Cerebellar nuclear complex (tissue), 1 donor: ENCODE measurements at regions not wholly inside any gene's neighbourhood (a gene's known extent, or its start where the extent isn't known, plus 50 kb on each side); places are given as distances from the start of the nearest gene placed in this dataset.
"Not testable (repeated sequence)": the region's sequence is repeated elsewhere in the genome, so short reads cannot be mapped to it uniquely, and the experiment has no call there.

Experiments used
- DNase-seq, 2 experiments: peaks; one replicate each; lab custom pipeline; 2025; lab: John Stamatoyannopoulos, UW

DNA sequence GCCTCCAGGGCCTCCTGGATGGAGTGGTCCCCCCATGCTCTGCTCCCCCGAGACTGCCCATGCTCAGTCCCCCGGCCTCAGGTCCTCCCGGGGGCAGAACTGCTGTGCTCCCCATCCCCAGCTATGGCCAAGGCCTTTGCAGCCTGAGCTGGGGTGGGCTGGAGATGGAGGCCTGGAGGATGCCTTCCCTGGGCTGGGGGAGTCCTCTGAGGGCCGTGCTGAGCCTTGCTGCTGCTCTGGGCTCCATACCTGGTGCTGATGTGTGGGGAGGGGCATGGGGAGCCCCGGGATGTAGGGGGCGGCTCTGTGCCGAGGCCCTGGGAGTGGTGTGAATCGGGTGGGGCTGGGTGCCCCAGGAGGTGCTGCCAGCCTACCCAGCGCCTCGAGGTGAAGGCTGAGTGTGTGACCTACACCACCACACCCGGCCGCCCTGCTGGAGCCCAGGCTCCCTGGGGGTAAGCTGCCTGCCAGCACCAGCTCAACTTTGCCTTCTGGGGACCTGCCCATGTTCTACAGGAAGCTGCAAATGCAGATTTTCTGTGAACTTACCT is 109.5 kb downstream of the UNCX start:
- no peak for DNase-seq

GRCh38 chr7:1343551-1343950 is 110.9 kb downstream of the UNCX start:
- no peak for DNase-seq

GRCh38 chr7:1344421-1344820 is 111.7 kb downstream of the UNCX start:
- no peak for DNase-seq

GRCh38 chr7:1344981-1345701 is 112.5 kb downstream of the UNCX start:
- DNase-seq: no peak

DNA sequence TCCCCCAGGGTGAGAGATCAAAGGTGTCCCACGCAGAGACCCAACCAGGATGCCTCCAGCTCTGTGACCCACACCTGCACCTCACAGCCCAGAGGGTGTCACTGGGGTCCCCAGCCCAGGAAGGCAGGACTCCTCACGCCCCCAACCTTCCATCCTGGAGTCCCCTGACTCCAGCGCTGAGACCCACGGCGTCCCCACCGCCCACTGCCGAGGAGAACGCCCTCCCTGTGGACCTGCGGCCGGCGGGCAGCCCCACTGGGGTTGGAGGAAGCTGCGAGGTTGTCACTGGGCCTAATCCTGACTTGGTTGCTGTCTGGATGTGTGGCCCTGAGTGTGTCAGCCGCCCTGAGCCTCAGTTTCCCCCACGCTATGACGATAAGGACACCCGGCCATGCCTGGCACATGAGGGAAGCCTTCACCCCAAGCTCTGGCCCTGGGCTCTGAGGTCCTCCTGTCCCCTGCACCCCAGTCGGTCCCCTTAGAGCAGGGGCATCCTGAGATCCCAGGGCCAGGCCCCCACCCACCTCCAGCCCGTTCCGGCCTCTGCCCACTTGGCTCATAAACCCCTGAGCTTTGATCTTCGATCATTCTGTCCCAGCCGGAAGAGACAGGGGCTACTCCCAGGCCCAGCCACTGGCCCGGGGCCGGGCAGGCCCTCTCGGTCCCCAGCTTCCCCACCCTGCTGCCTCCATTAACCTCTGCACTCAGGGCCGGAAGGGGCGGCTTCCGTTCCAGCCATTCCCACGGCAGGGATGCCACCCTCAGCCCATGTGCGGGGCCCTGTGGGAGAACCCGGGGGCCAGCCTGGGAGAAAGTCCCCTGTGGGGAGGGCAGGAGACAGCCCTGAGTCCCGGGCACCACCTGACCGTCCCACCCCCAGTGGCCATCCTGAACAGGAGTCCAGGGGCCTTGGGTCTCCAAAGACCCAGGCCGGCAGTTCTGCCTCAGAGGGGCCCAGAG is 113.2 kb downstream of the MICALL2 start:
- DNase-seq: no peak

GRCh38 chr7:1346851-1347250 is 112.4 kb downstream of the MICALL2 start:
- no peak for DNase-seq

DNA sequence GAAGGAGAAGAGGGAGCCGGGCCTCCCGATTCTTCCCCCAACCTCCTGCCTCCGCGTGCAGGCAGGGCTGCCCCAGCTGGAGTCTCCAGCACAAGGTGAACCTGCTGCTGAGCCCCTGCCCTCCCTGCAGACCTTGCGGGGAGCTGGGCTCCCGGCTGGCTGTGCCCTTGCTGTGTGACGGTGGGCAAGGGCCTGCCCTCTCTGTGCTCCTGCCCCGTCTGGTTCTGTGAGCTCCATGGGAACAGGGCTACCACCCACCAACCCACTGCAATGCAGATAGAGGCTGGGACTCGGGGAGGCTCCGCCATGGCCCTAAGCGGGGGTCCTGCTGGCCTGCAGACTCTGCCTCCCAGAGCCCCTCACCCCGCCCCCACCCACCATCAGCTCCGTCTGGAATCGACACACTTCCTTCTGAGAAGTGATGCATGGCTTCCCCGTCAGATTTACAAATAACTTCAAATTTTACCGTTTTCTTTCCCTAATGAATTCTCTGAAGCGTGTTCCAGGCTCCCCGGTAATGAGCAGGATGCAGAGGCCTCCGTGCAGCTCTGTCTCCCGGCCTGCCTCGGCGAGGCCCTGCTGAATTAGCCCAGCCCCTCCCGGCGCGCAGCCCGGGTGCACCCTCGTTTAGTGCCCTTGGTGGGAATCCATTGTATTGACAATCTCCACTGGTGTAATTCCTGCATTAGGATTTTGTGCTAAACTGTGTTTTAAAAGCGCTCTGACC is 111.0 kb downstream of the MICALL2 start:
- DNase-seq: no peak

DNA sequence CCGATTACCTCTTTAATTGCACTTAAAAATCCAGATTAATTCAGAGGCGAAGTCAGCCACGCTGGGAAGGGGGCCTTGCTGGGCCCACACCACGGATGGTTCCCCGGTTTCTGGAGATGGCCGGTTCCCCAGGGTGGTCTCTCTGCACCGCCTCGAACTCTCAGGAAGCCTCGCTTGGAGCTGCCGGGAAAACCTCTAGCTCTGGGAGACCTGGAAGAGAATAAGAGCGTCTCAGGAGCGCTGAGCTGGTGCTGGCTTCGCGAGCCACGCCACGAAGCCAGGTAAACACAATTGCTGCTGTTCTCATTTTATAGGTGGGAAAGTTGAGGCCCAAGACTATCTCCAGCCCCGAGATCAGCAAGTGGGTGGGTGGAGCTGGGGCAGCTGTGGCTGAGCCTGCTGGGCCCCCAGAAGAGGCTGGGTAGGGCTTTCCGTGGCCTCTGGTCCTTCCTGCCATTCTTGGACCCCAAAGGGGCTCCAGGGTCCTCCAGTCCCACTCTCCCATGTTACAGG is 110.4 kb downstream of the MICALL2 start:
- no peak for DNase-seq

DNA sequence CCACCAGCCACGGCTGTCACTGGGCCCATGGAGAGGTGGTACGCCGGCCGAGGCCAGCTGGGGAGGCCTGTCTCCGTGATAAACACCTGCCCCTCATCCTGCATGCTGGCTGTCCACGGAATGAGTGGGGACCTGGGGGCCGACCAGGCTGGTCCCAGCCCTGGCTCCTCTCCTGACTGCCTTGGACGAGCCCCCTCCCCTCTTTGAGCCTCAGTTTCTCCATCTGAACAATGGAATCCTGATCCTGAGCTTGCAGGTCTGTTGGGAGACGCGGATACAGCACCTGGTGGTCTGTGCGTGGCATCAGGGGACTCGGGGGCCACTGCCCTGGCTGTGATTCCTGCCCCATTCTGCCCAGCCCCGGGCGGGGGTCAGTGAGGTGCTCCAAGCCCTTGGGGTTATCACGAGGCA is 109.9 kb downstream of the MICALL2 start:
- DNase-seq: no peak

- DNase-seq: no peak
Observed at GRCh38 chr7:1351881-1352625, 107.2 kb downstream of the MICALL2 start.

GRCh38 chr7:1352656-1353271 is 106.5 kb downstream of the MICALL2 start:
- DNase-seq: no peak

DNA sequence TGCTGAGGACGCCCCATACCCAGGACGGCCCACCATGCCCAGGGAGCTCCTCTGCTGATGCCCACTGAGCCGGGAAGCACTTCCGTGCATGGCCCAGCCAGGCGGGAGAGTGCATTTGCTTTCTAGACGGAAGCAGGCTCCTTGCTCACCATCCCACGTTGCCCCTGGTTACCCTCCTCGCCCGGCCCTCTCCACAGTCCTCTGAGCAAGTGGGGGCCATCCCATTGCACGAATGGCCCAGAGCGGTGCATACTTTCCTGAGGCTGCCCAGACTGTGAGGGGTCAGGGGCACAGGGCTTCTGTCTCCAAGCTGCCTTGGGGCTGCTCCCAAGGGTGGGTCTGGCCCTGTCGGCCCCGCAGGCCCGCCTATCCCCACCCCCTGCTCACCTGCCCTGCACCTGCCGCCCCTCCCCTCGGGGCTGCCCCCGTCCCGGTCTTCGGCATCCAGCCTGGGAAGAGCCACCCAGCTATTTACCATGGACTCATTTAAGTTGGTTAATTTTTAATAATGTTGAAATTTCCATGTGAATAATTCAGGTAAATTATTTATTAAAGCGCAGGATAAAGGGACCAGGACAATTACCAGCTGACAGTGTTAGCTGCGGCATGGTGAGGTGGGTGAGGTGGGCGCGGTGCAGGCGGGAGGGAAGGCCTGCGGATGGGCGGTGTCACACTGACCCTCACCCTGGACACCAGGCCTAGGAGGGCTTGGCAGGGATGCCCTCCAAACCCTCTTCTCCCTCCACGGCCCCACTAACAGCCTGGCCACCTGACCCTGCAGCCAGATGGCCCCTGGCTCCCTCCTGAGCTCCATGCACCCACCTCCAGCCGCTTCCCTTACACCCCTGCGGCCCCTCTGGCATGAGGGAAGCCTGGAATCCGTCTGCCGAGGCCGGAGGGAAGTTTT is 104.4 kb downstream of the MICALL2 start:
- DNase-seq: no peak

- DNase-seq: no peak
Observed at GRCh38 chr7:1355568-1356340, 103.5 kb downstream of the MICALL2 start.

- DNase-seq: not testable (repeated sequence)
Observed at GRCh38 chr7:1356853-1357252, 102.4 kb downstream of the MICALL2 start.

GRCh38 chr7:1357260-1357600 is 102.0 kb downstream of the MICALL2 start:
- not testable (repeated sequence) for DNase-seq

GRCh38 chr7:1357601-1358271 is 101.5 kb downstream of the MICALL2 start:
- DNase-seq: no peak

DNA sequence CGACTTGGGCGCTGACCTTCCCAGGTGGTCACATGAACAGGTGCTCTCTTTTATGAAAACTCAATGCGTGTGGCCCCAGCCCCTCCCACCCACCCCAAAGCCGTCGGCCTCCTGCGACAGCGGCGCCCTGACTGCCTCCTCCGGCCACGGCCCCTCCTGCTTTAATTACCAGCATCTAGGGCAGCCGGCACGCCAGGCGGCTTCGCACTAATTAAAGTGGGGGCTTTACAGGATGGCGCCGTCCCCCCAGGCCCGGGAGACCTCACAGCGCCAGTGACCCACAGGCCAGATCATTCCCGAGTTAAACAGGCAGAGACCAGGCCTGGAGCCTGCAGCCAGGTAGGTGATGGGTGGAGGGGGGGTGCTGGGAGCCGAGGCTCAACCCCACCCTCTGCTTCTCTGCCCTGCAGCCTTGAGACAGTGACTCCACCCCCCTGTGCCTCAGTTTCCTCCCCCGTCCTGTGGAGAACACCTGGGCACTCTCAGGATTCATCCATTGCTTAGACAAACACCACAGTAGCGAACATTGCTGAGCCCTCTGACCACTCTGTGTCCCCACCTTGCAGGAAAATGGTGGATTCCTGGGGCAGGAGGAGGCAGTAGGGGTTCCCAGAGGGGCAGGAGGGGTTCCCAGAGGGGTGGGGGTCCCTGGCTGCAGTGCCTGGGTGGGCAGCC is 100.8 kb downstream of the MICALL2 start:
- no peak for DNase-seq

- no peak for DNase-seq
Observed at GRCh38 chr7:1359051-1359400, 100.2 kb downstream of the MICALL2 start.
